Stomach (tissue), 4 donors: ENCODE measurements at regions not wholly inside any gene's neighbourhood (a gene's known extent, or its start where the extent isn't known, plus 50 kb on each side); places are given as distances from the start of the nearest gene placed in this dataset.

Experiments used
- CTCF ChIP-seq, 7 experiments: fragments of 450-650 bp in 4 of 7; fragments of 200-600 bp in 3 of 7; sonication (generic) in 3 of 7; IDR thresholded peaks; one replicate each; pipeline ENCODE4 v1.5.1; 2016 to 2019; ENCODE audit warnings: antibody characterized with exemption in 7 of 7, control low read depth in 2 of 7, mild to moderate bottlenecking in 1 of 7
- EP300 ChIP-seq: sonication (generic); formaldehyde crosslinking; IDR thresholded peaks from one replicate; pipeline ENCODE4 v1.6.1; 2017; ENCODE audit warnings: antibody characterized with exemption
- POLR2A ChIP-seq, 4 donors: fragments of 450-650 bp; IDR thresholded peaks; one replicate each; pipeline ENCODE4 v1.6.1; 2016; ENCODE audit warnings: antibody characterized with exemption in 4 of 4, control low read depth in 2 of 4, mild to moderate bottlenecking in 1 of 4, moderate library complexity in 1 of 4
- POLR2AphosphoS5 ChIP-seq, 3 donors: sonication (generic); formaldehyde crosslinking; IDR thresholded peaks; one replicate each; pipeline ENCODE4 v1.6.1; 2016; ENCODE audit warnings: antibody characterized with exemption in 3 of 3

GRCh38 chr2:53075760-53076159 lies 691.8 kb upstream of the CHAC2 start:
- TF ChIP-seq CTCF (IDR thresholded peaks at IDR 0.05), result no peak
- TF ChIP-seq EP300, result no peak
- no peak for TF ChIP-seq POLR2AphosphoS5 (IDR thresholded peaks at IDR 0.05)
- no peak for TF ChIP-seq POLR2A (IDR thresholded peaks at IDR 0.05)
